IMR-90 (cell line): ENCODE measurements at regions not wholly inside any gene's neighbourhood (a gene's known extent, or its start where the extent isn't known, plus 50 kb on each side); places are given as distances from the start of the nearest gene placed in this dataset.

Source experiments
- ATAC-seq: fragments of 200-7000 bp; cut with Tn5 transposase; 2 replicates; pipeline ENCODE4 v1.9.1; 2020; ENCODE audit warnings: low read depth, mild to moderate bottlenecking, moderate library complexity
- BruUV-seq: library from RNA; stranded (reverse); fragments of 400-500 nt; replicated peaks from 2 replicates; lab custom pipeline; 2021; lab: Mats Ljungman, UMichigan
- CTCF ChIA-PET: fragments of 300-600 bp; formaldehyde crosslinking; extraction: SDS; loops from one replicate; lab custom pipeline; 2021; ENCODE audit warnings: antibody characterized with exemption; lab: Yijun Ruan, JAX
- POLR2A ChIA-PET: fragments of 300-600 bp; sonication (Branson Sonifier 250); formaldehyde crosslinking; loops from one replicate; lab custom pipeline; 2022; ENCODE audit warnings: antibody characterized with exemption; ENCODE audit not compliant: unreplicated experiment; lab: Charles Lee
- DNase-seq: peaks from one replicate; pipeline ENCODE4 v3.0.0; 2013
- H2AFZ ChIP-seq: replicated peaks from 2 replicates; pipeline ENCODE3; 2013; ENCODE audit warnings: low read length, mild to moderate bottlenecking; ENCODE audit not compliant: poor library complexity
- H2AK5ac ChIP-seq: 2 replicates; pipeline ENCODE4 v1.6.1; 2013; ENCODE audit warnings: low read depth, low read length, inconsistent platforms
- H2AK9ac ChIP-seq: replicated peaks from 2 replicates; pipeline ENCODE3; 2013; ENCODE audit warnings: mild to moderate bottlenecking, low read depth, low read length, moderate library complexity; ENCODE audit not compliant: poor library complexity
- H2BK120ac ChIP-seq: 2 replicates; pipeline ENCODE4 v1.6.1; 2013; ENCODE audit warnings: low read depth, low read length, inconsistent platforms
- H2BK15ac ChIP-seq: 3 replicates; pipeline ENCODE4 v1.6.1; 2013; ENCODE audit warnings: low read depth, low read length, inconsistent platforms
- H2BK20ac ChIP-seq: 2 replicates; pipeline ENCODE4 v1.6.1; 2013; ENCODE audit warnings: low read depth, mild to moderate bottlenecking, inconsistent platforms, low read length, moderate library complexity
- H2BK5ac ChIP-seq: 2 replicates; pipeline ENCODE4 v1.6.1; 2013; ENCODE audit warnings: mild to moderate bottlenecking, low read depth, low read length, inconsistent platforms; ENCODE audit not compliant: poor library complexity, severe bottlenecking
- H3K14ac ChIP-seq: replicated peaks from 2 replicates; pipeline ENCODE4 v1.6.1; 2013; ENCODE audit warnings: low read depth, low read length, inconsistent platforms
- H3K18ac ChIP-seq: 2 replicates; pipeline ENCODE4 v1.6.1; 2013; ENCODE audit warnings: low read depth, low read length, control low read depth
- H3K23ac ChIP-seq: 2 replicates; pipeline ENCODE4 v1.6.1; 2013; ENCODE audit warnings: low read depth, low read length, inconsistent platforms
- H3K27ac ChIP-seq: 2 replicates; pipeline ENCODE4 v1.5.1; 2013; ENCODE audit warnings: mild to moderate bottlenecking, control low read depth, low read length; ENCODE audit not compliant: insufficient read depth
- H3K27me3 ChIP-seq: 2 replicates; pipeline ENCODE4 v1.6.1; 2013; ENCODE audit warnings: low read length; ENCODE audit not compliant: control insufficient read depth, insufficient read depth
- H3K36me3 ChIP-seq: 2 replicates; pipeline ENCODE4 v1.6.1; 2013; ENCODE audit warnings: low read length, mixed read lengths; ENCODE audit not compliant: control insufficient read depth, insufficient read depth
- H3K4ac ChIP-seq: 2 replicates; pipeline ENCODE4 v1.6.1; 2013; ENCODE audit warnings: low read depth, low read length, inconsistent platforms
- H3K4me1 ChIP-seq: 2 replicates; pipeline ENCODE4 v1.6.1; 2013; ENCODE audit warnings: low read length, mixed read lengths; ENCODE audit not compliant: control insufficient read depth, insufficient read depth
- H3K4me2 ChIP-seq: 2 replicates; pipeline ENCODE4 v1.6.1; 2013; ENCODE audit warnings: low read depth, mild to moderate bottlenecking, control low read depth, low read length, moderate library complexity
- H3K4me3 ChIP-seq: 2 replicates; pipeline ENCODE4 v1.5.1; 2013; ENCODE audit warnings: low read depth, mild to moderate bottlenecking, control low read depth, low read length, moderate library complexity; ENCODE audit not compliant: insufficient read depth
- H3K56ac ChIP-seq: 2 replicates; pipeline ENCODE4 v1.6.1; 2013; ENCODE audit warnings: low read length, inconsistent platforms; ENCODE audit not compliant: insufficient read depth; ENCODE audit errors: extremely low read depth
- H3K79me1 ChIP-seq, 2 experiments: 2 replicates each; pipeline ENCODE4 v1.6.1; 2013; ENCODE audit warnings: low read length in 2 of 2, inconsistent platforms in 1 of 2, low read depth in 1 of 2
- H3K9ac ChIP-seq: 2 replicates; pipeline ENCODE4 v1.6.1; 2013; ENCODE audit warnings: low read depth, low read length, control low read depth
- H3K9me1 ChIP-seq: 2 replicates; pipeline ENCODE4 v1.6.1; 2013; ENCODE audit warnings: low read length, inconsistent platforms; ENCODE audit not compliant: insufficient read depth
- H3K9me3 ChIP-seq: 2 replicates; pipeline ENCODE4 v1.6.1; 2013; ENCODE audit warnings: low read length; ENCODE audit not compliant: control insufficient read depth, insufficient read depth
- H4K20me1 ChIP-seq: 2 replicates; pipeline ENCODE4 v1.6.1; 2013; ENCODE audit warnings: low read length, inconsistent platforms; ENCODE audit not compliant: insufficient read depth
- H4K5ac ChIP-seq: 2 replicates; pipeline ENCODE4 v1.6.1; 2013; ENCODE audit warnings: mild to moderate bottlenecking, low read depth, low read length, control low read depth
- H4K8ac ChIP-seq, 2 experiments: 2 replicates each; pipeline ENCODE4 v1.6.1; 2013; ENCODE audit warnings: low read depth in 2 of 2, low read length in 2 of 2, control low read depth in 1 of 2, inconsistent platforms in 1 of 2
- H4K91ac ChIP-seq: 2 replicates; pipeline ENCODE4 v1.6.1; 2013; ENCODE audit warnings: low read depth, low read length, inconsistent platforms; ENCODE audit not compliant: insufficient read depth
- RAD21 ChIP-seq: IDR thresholded peaks from 2 replicates; pipeline ENCODE4 v1.6.1; 2012; ENCODE audit warnings: low read length, improper control_type of control experiment
- WGBS, 2 experiments: methylation state at CpG; one replicate each; pipeline versions ENCODE4 v1.1.5 to v1.1.7; 2013; ENCODE audit warnings: missing lambda C conversion rate in 2 of 2; ENCODE audit not compliant: insufficient read length in 1 of 2; ENCODE audit errors: extremely low coverage in 2 of 2; 5-methylcytosine and 5-hydroxymethylcytosine counted together
- dilution Hi-C: fragments of 300-500 bp; cut with HindIII; formaldehyde crosslinking; loops from one replicate; pipeline ENCODE4 v1.14.3; 2018; ENCODE audit warnings: low sequenced_read_pairs; ENCODE audit not compliant: unreplicated experiment
- in situ Hi-C: fragments of 300-500 bp; cut with MboI; formaldehyde crosslinking; loops from 3 replicates; pipeline ENCODE4 v1.14.3; 2019; ENCODE audit warnings: low sequenced_read_pairs, inconsistent platforms, mixed read lengths
- intact Hi-C: fragments of 100-400 bp; cut with micrococcal nuclease; formaldehyde crosslinking; loops from 2 replicates; pipeline ENCODE4 v1.10.0; 2022

GRCh38 chr2:174666845-174667244, 69.2 kb upstream of the WIPF1 start:
- Histone ChIP-seq H2BK5ac (no peak overlapping the region), H3K36me3 (peaks cover 1% of the 10 kb centered on the region; the same call in 1 of the 2 replicates), H3K27ac (no peak overlapping the region), H3K27me3 (no peaks in the 10 kb centered on the region), H3K4ac (no peak overlapping the region), H2AFZ (no peak overlapping the region), H4K5ac (no peak overlapping the region), H2BK15ac (no peak overlapping the region), H2BK20ac (no peak overlapping the region), H2BK120ac (no peak overlapping the region), H3K79me1 (peaks cover 27 to 53% of the 10 kb centered on the region in 2 experiments), H3K4me3 (no peak overlapping the region), H4K20me1 (peaks cover 21% of the 10 kb centered on the region; the same call in 1 of the 2 replicates), H3K9ac (no peak overlapping the region), H3K9me1 (peaks cover 23% of the 10 kb centered on the region), H2AK9ac (no peak overlapping the region), H3K18ac (no peak overlapping the region), H3K23ac (peak overlapping the region; percentile 48), H3K14ac (no peak overlapping the region; the same call in 1 of the 2 replicates), H4K91ac (no peak overlapping the region), H3K4me1 (peaks cover 6% of the 10 kb centered on the region), H3K56ac (no peak overlapping the region), H2AK5ac (no peak overlapping the region), H3K4me2 (no peak overlapping the region), H3K9me3 (no peaks in the 10 kb centered on the region), H4K8ac (no peak overlapping the region)
- no CpG with 5 or more reads among the region's 5 CpGs for WGBS, 2 experiments
- no peak for ATAC-seq
- in situ Hi-C loops (no loop called here), dilution Hi-C loops (no loop called here), intact Hi-C loops (no loop called here)
- CTCF ChIA-PET, result interaction anchor here (1.3 kb wide), 1 partner anchor 13 kb away, joined by 4 read pairs; no protein-coding TSS in a partner anchor
- TF ChIP-seq RAD21, result no peak
- POLR2A ChIA-PET, result interaction anchor here (0.5 kb wide), 1 partner anchor 52 kb away, joined by 4 read pairs; no protein-coding TSS in a partner anchor
- no peak for DNase-seq
- BruUV-seq, result no TSS peak
